Stimulated activated CD8-positive, alpha-beta memory T cell treated with anti-CD3 and anti-CD28 coated beads, Interleukin-7, amount 100 ng/mL, for 1 hour (primary cell): ENCODE measurements at regions not wholly inside any gene's neighbourhood (a gene's known extent, or its start where the extent isn't known, plus 50 kb on each side); places are given as distances from the start of the nearest gene placed in this dataset.
"Not testable (repeated sequence)": the region's sequence is repeated elsewhere in the genome, so short reads cannot be mapped to it uniquely, and the experiment has no call there.

Experiments
- DNase-seq, 2 donors: peaks; one replicate each; pipeline ENCODE4 v3.0.0-alpha.2; 2020; ENCODE audit warnings: low read depth in 2 of 2

- no peak for DNase-seq
Measured at GRCh38 chr10:130350996-130351395, 214.8 kb downstream of the GLRX3 start.

DNA sequence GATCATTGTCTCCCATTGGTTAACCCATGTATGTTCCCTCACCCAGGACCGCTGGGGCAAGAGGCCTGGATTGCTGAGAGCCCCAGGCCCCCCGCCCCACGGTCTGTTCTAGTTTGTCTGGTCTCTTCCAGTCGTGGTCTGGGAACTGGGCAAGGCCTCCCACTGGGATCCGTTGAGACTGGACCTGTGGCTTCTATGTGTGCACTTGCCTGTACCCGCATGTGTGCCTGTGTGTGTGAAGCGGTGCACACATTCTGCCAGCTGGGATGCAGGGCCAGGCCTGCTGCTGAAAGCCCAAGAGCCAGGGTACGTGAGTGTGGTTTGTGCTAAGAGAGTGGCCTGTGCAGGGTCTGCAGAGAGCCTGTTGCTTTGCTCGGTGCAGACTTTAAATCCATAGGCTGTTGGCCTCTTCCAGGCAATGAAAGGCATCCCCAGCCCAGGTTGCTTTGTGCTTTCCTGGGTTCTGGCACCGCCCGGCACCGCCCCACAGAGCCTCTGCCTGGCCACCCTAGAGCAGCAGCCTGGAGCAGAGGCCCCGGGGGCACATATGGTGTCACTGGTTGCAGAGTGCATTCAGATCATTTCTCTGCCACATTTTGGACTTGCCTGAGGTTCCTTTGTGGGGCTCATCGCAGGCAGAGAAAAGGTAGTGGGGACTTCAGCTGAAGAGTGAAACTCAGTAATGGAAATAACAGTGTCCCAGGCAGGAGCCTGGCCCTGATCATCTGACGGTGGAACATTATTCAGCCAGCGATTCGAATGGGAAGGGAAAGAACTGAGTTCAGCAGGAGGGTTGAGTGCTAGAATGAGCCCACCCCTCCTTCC lies 215.5 kb downstream of the GLRX3 start:
- no peak for DNase-seq

DNA sequence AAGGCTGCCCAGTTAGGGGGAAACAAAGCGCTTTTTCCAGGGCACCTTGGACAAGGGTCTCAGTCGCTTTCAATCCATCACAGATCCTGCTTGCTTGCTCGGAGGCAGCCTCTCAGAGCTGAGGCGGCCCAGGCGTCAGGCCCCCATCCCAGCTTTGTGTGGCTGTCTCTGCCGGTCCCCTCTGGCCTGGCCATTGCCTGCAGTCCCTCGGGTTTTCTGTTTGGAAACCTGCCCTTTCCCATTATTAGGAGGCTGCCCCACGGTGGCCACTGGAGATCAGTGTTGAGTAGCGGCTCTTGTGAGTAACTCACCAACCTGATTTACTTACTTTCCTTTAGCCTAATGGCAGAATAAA lies 216.1 kb downstream of the GLRX3 start:
- DNase-seq: no peak

- DNase-seq: no peak
Measured at GRCh38 chr10:130353928-130354572, 217.9 kb downstream of the GLRX3 start.

DNA sequence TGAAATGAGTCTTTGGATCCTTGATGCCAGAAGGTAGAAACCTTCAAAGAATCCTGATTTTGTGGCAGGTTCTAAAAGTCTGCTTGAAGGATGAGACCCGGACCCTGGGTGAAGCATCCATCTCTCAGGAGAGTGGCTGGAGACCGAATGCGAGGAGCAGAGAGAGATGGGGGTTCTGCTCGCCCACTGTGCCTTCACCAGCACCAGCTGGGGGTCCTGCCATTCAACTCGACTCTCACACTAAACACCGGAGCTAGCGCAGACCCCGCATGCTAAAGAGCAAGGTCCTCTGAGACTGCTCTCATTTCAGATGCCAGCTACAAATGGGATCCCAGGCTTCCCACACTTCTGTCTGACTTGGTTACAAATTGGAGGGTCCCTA lies 218.4 kb downstream of the GLRX3 start:
- DNase-seq: no peak

GRCh38 chr10:130354976-130355795 lies 219.0 kb downstream of the GLRX3 start:
- DNase-seq: no peak

DNA sequence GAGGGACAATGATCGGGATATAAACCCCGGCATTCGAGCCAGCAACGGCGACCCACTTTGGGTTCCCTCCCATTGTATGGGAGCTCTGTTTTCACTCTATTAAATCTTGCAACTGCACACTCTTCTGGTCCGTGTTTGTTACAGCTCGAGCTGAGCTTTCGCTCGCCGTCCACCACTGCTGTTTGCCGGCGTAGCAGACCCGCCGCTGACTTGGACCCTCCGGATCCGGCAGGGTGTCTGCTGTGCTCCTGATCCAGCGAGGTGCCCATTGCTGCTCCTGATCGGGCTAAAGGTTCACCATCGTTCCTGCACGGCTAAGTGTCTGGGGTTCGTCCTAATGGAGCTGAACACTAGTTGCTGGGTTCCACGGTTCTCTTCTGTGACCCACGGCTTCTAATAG lies 220.2 kb downstream of the GLRX3 start:
- DNase-seq: not testable (repeated sequence)

GRCh38 chr10:130357226-130357625 lies 221.0 kb downstream of the GLRX3 start:
- DNase-seq: no peak

DNA sequence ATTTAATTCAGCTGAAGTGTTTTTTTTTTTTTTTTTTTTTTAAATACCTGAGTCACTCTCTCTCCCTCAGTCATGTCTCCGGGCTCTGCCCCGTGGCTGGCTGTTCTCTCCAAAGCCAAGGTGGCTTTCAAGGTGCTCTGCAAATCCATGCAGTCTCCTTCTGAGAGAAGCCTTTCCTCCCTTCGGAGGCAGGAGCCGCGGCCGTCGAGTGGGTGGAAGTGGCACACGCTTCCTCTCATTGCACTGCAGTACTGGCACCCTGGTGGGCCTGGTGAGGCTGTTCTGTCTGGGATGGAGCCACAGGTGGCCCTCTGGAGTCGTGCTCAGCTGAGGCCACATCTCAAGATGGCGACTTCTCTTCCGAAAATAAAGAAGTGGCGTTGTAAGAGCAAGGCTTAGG lies 221.8 kb downstream of the GLRX3 start:
- no peak for DNase-seq

DNA sequence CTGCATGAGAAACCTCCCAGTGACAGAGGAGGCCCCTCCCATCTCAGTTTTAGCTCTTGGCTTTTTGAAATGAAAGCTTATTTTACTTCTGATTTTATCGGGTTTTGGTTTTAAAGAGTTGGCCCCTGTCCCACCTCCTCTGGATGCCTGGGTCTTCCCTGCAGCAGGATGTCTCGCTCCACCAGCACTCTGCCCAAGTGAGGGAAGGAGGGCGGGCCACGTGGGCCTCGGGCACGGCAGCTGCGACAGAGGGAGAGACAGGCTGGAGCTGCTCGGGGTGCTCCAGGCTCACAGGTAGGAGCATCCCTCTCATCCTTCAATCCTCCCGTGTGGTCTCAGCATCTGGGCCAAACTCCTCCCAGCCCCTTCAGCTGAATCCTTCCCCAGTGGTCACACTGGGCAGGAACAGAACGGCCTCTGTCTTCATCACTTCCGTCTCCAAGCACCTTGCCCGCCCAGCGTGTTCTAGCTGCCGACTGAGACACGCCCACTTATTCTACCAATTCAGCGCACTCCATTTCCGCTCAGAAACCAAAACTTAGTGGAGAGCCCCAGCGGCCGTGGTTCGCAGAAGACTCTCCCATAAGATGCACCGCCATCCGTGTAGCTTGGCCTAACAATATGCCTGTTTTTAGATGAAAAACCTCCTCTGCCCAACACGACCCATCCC lies 222.9 kb downstream of the GLRX3 start:
- no peak for DNase-seq

- DNase-seq: no peak
Measured at GRCh38 chr10:130359711-130360110, 223.5 kb downstream of the GLRX3 start.

DNA sequence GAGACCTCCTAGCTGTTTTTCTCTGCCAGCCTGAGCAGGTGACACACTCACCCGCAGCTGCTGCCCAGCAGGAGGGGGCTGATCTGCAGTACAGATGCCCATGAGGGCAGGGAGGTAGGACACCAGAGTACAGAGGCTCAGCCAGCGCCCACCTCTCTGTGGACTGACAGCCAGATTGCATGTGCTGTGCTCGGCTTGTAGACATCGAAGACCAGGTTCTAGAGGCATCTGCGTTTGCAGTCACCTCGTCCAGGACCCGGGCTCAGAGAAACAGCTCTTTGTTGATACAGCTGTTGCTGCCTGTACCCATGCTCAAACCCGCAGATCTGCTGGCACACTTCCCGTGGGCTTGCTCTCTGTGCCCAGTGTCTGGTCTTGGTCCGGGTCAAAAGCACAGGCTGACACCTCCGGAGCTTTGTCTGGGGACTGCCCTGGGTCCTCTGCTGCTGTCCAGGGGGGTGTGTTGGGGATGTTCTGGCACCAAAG lies 224.7 kb downstream of the GLRX3 start:
- DNase-seq: no peak

GRCh38 chr10:130361351-130362105 lies 225.3 kb downstream of the GLRX3 start:
- no peak for DNase-seq

- no peak for DNase-seq
Measured at GRCh38 chr10:130362308-130362761, 226.1 kb downstream of the GLRX3 start.

- DNase-seq: no peak
Measured at GRCh38 chr10:130363051-130363450, 226.9 kb downstream of the GLRX3 start.

GRCh38 chr10:130363899-130364445 lies 227.8 kb downstream of the GLRX3 start:
- DNase-seq: no peak

DNA sequence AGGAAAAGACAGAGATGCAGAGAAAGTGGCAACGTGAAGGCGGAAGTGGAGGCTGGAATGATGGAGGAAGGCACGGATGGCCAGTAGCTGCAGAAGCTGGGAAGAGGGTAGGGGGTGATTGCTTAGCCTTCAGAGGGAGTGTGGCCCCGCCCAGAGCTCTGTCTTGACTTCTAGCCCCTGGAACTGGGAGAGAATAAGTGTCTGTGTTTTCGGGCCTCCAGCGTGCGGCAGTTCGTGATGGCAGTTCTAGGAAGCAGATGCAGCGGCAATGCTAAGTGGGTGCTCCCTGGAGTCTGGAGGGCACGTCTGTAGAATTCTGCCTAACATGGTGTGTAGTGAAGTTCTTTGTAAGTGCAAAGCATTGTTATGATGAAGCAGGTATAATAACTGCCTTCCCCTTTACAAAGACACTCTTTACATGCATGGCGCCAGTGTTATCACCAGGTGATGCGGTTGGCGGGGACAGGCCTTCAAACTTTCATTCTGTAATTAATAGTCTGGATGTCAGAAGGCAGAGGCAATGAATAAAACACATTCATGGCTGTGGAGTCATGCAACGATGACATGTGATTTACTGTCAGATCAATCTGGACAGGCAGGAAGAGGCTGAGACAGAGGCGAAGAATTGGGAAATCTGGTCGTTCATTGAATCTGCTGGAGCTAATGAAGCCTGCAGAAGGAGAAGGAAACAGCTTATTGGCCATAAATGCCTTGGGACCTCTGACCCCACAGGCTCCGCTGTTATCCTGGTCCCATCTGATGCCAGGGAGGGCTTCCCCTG lies 228.6 kb downstream of the GLRX3 start:
- DNase-seq: no peak

- no peak for DNase-seq
Measured at GRCh38 chr10:130368761-130369560, 232.8 kb downstream of the GLRX3 start.
